HG03139 (cell line): ENCODE measurements at regions not wholly inside any gene's neighbourhood (a gene's known extent, or its start where the extent isn't known, plus 50 kb on each side); places are given as distances from the start of the nearest gene placed in this dataset.
"Not testable (repeated sequence)": the region's sequence is repeated elsewhere in the genome, so short reads cannot be mapped to it uniquely, and the experiment has no call there.

Experiments used
- ATAC-seq: cut with Tn5 transposase; IDR thresholded peaks from one replicate; pipeline ENCODE4 v1.9.1; 2021; ENCODE audit not compliant: unreplicated experiment

DNA sequence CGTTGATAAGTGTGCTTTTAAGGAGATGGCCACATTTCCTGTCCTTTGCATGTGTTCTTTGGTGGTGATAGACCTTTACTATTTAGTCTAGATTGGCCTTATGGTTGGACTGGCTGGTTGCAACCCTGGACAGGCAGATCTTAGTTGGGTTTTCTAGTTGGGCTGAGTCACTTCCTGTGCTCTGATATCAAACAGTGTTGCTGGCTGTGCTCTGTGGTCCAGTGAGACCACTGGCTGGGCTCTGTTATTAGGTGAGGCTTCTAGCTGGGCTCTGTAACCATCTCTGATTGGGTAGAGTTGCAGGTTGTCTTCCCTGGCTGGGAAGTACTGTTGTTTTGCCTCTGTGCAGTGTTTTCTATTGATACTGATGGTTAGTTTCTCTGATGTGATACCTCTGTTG, 432.5 kb downstream of the LRRC70 start:
- no peak for ATAC-seq

DNA sequence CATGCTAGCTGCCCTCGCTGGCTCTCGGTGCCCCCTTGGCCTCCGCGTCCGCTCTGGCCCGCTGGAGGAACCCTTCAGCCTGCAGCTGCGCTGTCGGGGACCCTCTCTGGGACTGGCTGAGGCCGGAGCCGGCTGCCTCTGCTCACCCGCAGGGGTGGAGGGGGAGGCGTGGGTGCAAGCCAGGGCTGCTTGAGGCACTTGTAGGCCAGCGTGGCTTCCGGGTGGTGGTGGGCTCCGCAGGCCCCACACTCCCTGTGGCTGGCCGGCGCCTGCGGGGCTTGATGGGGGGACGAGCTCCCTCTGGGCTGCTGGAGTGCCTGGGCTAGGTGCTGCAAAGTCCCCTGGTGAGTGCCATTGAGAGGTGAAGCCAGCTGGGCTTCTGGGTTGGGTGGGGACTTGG, 429.6 kb downstream of the LRRC70 start:
- no peak for ATAC-seq

DNA sequence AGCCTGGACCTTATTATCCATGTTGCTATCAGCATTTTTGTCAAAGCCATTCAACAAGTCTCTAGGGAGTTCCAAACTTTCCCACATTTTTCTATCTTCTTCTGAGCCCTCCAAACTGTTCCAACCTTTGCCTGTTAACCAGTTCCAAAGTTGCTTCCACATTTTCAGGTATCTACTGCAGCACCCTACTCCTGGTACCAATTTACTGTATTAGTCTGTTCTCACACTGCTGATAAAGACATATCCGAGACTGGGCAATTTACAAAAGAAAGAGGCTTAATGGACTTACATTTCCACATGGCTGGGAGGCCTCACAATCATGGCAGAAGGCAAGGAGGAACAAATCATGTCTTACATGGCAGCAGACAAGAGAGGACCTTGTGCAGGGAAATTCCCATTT, 416.2 kb downstream of the LRRC70 start:
- ATAC-seq = not testable (repeated sequence)

DNA sequence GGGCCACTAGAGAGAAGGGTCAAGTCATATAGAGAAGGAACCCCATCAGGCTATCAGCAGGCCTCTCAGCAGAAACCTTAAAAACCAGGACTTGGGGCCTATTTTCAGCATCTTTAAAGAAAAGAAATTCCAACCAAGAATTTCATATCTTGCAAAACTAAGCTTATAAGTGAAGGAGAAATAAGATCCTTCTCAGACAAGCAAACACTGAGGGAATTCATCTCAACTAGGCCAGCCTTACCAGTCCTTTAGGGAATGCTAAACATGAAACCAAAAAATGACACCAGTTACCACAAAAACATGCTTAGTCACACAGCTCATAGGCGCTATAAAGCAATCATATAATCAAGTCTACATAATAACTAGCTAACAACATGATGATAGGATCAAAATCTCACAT, 407.1 kb downstream of the LRRC70 start:
- no peak for ATAC-seq

DNA sequence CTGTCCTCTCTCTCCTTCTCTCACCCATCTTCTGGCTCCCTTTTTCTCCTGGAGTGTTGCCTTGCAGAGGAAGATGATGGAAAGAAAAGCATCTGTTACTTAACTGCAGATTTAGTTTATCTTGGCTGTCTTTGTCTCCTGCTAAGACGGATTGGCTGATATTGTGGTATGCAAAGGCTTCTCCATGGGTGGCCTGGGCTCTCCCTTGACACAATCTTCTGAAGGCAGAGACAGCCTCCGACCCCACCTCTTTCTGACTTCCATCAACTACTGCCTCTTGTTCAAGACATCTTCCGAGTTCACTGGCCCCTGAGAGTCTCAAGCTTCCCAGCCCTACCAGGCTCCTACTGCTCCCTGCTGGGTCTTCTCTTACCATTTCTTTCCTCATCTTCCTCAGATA, 403.7 kb downstream of the LRRC70 start:
- no peak for ATAC-seq

DNA sequence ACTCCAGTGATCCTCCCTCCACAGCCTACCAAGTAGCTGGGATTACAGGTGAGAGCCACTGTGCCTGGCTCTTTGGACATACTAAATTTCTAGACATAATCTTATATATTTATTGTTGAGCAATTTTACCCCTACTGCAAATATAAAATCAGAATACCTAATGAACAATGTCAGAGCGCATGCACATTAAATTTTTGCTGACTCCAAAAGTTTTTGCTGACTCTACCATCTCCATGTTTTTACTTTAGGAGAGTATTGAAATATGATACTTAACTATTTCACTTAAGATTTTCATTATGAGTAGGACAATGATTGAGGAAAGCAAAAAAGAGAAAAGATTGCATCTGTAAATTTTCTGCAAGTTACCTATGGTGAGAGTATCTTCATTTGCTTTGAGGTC, 402.3 kb downstream of the LRRC70 start:
- ATAC-seq = no peak

DNA sequence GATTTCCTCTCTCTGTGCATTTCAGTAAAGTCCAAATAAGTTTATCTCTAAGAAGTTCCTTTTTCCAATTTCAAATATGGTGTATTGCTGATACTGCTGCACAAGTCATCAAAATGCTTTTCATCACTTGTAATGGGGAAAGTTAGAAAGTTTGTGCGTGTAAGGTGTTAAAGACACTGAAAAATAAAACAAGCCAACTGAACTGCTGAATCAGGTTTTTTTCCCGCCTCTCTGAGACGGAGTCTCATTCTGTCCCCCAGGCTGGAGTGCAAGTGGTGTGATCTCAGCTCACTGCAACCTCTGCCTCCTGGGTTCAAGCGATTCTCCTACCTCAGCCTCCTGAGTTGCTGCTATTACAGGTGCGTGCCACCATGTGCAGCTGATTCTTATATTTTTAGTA, 400.9 kb downstream of the LRRC70 start:
- ATAC-seq = no peak

DNA sequence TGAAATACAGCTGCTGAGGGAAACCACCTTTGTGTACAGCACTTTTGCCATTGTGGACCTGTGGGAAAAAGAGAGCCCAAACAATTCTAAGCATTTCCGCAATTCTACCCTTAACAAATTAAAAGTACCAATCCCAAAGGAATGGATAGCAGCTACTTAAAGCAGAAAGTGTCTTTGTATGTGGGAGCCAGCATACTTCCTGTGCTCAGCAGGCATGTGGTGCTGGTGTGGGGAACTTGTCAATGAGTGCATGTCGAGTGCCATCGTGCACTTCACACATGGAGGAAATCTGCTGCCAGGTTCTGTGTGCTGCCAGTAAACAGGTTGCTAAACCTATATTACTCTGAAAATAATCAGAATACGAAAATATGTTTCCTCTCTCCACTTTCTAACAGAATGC, 399.0 kb downstream of the LRRC70 start:
- no peak for ATAC-seq

DNA sequence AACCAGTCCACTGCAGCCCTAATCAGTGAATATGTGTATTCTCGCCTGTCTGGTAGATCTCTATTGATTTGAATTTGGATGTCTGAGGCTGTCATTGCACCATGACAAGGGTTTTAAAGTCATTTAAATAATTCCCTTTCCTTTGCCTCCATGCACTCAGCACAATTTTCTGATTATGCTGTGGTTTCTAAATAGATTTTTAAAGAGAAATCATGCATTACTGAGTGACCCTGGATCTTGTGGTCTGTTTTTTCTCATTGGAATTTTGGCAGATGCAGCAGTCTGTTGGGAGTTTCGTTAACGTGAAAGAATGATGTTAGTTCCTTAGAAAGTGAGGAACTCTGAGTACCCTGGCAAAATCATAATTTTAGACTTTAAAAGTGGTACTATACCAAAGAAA, 396.0 kb downstream of the LRRC70 start:
- ATAC-seq = no peak

DNA sequence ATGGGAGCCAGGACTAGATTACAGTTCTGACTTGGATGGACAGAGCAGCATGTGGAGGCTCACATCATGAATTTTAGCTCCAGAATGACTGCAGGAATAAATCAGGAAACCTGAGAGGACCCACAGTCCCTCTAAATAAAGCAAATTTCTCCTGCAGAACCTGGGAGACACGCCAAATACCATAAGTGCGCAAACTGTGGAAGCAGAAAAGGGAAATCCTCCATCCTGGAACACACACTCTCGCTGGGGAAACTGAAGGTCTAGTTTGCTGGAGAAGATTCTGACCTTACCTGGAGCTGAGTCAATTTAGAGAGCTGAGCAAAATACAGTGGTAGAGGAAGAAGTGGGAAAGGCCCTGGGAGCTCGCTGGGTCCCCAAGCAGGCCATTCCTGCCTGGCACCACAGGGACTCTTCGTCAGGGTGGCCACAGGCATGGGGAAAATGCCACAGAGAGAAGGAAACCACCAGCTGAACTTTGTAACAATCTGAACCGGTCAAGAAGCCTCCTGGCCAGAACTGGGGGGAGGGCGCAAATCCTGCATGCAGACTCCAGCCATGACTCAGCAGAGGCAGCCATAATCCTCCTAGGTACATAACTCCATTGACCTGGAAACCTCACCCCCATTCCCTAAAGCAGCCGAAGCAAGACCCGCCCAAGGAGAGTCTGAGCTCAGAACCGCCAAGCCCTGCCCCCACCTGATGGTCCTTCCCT, 390.9 kb downstream of the LRRC70 start:
- no peak for ATAC-seq

DNA sequence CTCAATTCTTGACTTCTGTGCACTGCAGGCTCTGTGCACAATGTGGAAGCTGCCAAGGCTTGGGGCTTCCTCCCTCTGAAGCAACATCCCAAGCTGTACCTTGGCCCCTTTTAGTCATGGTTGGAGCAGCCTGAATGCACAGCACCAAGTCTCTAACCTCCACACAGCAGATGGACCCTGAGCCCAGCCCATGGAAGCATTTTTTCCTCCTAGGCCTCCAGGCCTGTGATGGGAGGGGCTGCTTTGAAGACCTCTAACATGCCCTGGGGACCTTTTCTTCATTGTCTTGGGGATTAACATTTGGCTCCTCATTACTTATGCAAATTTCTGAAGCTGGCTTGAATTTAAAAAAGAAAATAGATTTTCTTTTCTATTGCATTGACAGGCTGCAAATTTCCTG, 385.8 kb downstream of the LRRC70 start:
- ATAC-seq = no peak

DNA sequence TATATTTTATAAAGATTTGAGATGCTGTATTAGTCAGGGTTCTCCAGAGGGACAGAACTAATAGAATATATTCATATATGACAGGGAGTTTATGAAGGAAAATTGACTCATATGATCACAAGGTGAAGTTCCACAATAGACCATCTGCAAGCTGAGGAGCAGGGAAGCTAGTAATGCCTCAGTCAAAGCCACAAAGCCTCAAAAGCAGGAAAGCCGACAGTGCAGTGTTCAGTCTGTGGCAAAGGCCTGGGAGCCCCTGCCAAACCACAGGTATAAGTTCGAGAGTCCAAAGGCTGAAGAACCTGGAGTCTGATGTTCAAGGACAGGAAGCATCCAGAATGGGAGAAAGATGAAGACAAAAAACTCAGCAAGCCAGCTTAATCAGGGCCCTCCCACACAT, 382.2 kb downstream of the LRRC70 start:
- no peak for ATAC-seq

DNA sequence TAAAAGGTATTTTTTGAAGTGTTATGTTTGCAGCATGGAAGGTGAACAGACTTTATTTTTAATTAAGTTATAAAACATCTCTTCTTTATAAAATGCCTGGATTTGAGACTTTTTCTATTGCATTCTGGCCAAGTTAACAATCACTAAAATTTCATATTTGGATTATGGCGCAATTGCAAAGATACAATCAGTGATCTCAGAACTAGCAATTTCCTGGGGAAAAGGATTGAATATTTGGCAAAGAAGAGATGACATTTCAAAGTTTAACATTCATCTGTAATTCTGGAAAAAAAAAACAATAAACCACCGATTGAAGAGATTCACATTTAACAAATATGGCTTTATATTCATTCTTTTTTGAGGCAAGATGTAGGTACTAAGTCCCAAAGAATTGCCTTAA, 378.0 kb downstream of the LRRC70 start:
- no peak for ATAC-seq

DNA sequence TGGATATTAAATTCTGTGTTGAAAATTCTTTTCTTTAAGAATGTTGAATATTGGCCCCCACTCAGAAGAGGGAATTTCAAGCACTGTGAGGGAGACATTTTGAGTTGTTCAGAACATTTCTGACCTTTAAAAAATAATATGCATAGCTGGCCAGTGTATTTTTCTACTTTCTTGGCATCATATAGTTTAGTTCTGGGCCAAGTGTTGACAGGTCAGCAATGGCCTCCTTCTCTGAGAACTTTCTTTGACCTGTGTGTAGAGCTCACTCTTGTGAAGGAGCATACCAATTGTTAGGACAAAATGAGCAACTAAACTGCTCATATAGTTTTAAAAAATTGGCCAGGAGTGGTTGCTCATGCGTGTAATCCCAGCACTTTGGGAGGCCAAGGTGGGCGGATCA, 376.0 kb downstream of the LRRC70 start:
- ATAC-seq = no peak

DNA sequence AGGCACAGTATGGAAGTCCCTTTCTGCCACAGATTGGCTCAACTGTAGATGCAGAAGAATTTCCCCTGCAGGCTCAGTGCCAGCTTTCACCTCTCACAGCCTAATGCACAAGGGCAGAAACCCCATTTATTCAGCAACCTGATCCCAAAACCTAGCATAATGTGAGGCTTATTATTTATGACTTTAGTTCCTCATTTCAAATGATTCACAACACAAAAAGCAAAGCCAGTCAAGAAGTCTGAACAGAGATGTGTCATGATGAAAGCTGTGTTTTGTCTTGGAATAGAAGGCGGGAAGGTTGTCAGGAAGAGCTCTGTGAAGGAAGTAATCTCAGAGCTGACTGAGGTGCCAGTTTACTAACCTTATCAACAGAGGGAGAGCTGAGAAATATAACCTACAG, 369.7 kb downstream of the LRRC70 start:
- no peak for ATAC-seq

DNA sequence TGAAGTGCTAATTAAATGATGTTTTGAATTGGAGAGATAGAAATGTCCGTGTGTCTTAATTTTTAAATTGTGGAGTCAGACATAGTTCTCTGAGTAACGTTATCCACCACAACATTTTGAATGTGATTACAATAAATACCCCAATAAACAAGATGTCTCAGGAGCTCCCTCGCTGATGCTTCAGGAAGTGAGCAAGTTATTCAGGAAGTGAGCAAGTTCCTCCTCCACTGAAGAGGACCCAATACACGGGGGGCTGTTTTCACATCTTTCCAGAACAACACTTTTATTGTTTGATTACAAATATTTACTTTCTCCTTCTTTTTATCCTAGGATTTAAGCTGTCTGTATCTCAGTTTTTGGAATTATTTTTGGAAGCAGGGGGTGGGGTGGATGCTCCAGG, 363.8 kb downstream of the LRRC70 start:
- ATAC-seq = no peak

DNA sequence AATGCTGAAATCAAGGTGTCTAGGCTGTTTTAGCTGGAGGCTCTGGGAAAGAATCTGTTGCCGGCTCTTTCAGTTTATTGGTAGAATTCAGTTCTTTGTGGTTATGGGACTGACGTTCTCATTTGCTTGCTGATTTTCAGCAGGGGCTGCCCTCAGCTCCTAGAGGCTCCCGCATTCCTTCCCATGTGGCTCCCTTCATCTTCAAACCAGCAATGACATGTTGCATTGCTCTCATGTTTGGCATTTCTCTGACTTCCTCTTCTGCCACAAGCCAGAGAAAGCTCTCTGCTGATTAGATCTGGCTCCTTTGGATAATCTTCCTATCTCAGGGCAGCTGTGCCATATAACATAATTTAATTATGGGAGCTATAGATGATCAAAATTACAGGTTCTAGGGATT, 360.3 kb downstream of the LRRC70 start:
- ATAC-seq = no peak

DNA sequence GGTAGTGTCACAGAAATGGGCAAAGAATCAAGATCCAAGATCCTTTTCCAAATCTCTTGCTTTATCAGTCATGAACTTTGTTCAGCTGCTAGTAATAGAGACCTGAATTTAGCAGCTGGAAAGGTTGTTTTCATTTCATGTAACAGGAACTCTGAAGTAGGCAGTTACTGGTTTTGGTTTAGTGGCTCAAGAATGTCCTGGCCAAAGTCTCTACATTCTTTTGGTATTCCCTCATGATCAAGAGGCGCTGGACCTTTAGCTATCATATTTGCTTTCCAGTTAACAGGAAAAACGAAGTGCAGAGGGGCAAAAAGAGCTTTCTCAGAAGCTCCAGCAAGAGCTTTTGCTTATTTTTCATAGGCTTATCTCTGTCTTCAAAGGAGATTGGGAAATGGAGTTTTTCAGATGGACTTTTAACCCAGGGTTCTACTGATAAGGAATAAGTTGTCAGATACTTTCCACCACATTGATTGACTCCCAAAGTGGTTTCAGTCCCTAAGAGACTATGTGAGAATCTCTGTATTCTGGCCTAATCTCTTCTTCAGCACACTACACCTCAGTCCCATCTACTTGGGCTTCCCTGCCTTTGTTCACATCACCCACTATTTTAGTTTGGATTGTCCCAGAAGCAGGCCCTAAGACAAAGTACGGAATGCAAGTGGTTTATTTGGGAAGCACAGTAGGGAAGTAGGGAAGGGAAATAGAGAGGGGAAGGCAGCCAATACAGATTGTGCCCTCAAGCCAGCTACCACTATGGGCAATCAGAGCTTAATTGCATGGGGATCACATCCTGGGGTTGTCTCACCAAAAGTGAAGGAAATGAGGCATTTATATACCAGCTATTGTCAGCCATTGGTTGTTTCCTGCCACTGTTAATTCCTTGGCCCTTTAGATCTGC, 359.3 kb downstream of the LRRC70 start:
- no peak for ATAC-seq

DNA sequence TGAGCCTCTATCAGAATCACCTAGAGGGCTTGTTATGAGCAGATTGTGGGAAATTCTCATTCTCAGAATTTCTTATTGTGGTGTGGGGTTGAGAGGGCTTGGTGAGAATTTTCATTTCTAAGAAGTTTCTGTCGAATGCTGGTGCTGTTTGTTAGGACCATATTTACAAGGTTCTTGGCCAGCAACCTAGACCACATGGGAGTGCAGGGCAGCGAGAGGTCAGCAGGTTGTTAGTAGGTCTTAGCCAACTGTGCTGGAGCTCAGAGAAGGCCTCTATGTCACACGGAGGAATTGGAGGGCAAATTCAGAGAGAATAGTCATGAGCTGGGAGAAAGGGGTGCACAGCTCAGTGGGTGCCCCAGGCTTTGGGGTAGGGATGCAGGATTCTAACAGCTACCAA, 357.0 kb downstream of the LRRC70 start:
- ATAC-seq = no peak

DNA sequence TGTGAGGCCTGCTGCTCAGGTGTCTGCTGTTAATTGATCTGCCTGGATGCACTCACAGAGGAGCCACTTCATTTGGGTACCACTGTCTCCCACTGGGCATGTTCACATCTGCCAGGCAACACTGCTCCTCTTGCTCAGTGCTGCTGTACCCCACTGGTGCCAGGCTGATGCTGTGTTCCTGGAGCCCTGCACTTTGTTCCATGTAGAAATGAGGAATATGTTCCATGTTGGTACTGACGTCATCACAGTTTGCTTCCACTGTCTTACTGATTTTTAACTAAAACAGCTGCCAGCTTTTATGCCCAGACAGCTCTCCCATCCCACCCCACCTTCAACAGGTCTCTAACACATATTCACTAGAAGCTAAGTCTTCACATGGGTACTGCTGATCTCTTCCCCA, 355.7 kb downstream of the LRRC70 start:
- ATAC-seq = no peak

DNA sequence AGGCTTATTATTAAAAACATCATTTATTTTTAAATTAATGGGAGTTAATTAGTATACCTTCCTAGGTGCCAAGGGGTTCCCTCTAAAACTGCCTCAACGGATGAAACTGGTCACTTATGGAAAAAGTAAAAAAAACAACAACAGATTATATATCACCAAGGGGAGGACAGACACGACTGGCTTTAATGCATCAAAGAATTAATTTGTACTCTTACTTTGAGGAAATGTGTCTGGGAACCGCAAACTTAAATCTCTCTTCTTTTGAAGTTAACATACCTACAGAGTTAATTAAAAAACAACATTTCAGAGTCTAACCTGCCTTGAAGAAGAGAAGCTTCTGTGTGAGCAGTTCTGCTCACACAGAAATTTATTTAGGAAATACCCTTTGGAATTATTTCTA, 354.6 kb downstream of the LRRC70 start:
- ATAC-seq = no peak

DNA sequence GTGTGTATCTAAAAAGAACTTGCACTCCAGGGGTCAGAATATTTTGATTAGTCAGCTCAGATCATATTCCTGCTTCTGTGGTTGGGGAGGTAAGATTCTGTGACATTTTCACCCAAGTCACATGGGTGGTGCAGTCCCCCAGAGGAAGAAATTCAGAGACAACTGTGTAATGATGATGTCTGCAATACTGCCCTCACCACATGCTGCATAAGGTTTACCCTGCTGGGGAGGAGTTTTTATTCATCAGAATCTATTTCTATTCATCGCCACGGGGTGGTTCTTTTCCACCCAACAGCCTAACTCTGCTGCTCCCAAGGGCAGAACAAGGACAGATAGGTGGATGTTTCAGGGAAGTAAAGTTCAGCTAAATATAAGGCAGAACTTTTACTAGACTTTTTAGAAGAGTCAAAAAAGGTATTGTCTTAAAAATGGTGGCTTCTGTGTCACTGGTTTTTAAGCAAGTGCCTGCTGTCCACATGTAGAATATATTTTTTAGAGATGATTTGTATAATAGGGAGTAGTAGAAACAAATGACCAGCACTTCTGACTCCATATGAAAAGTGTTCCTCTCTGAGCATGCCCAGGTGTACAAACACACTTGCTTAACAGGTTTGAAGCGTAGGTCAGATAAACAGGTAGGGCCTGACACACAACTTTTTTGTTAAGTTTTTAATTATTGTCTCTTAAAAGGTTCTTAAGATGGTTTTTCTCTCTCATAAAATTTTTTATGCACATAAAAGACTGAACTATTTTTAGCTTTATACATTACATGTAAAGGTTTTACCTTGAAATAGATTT, 352.7 kb downstream of the LRRC70 start:
- no peak for ATAC-seq
